ENCODE measurements at regions not wholly inside any gene's neighbourhood (a gene's known extent, or its start where the extent isn't known, plus 50 kb on each side); places are given as distances from the start of the nearest gene placed in this dataset.

GRCh38 chr12:65593239-65593701, 231.0 kb upstream of the HMGA2 start:
- Histone ChIP-seq H2AFZ (no peak overlapping the region), H4K20me1 (ENCODE audit: insufficient read depth) (no peaks in the 10 kb centered on the region), H3K9me2 (ENCODE audit: insufficient read depth) (no peaks in the 10 kb centered on the region), H3K4me1 (replicated peaks; ENCODE audit: insufficient read depth) (no peaks in the 10 kb centered on the region), H3K27me3 (ENCODE audit: insufficient read depth, low read depth) (no peaks in the 10 kb centered on the region), H3K36me3 (ENCODE audit: low read depth) (no peaks in the 10 kb centered on the region), H3K4me3 (no peak overlapping the region), H3K4me2 (no peak overlapping the region), H3F3A (ENCODE audit: insufficient read depth, low read depth) (no peaks in the 10 kb centered on the region), H3K27ac (no peak overlapping the region), H3K79me2 (ENCODE audit: low read depth) (no peaks in the 10 kb centered on the region), H3K9me3 (ENCODE audit: insufficient read depth, low read depth) (no peaks in the 10 kb centered on the region)
- intact Hi-C loops (cut with micrococcal nuclease; ENCODE audit: unreplicated experiment), result no loop called here
- POLR2A ChIA-PET (ENCODE audit: unreplicated experiment), result no interaction called here
- BruUV-seq (replicated peaks), result no TSS peak
- DNase-seq, result no peak
- TF ChIP-seq EZH2 (IDR thresholded peaks at IDR 0.05; ENCODE audit: low read depth), result no peak
- TF ChIP-seq, protein P1, sequence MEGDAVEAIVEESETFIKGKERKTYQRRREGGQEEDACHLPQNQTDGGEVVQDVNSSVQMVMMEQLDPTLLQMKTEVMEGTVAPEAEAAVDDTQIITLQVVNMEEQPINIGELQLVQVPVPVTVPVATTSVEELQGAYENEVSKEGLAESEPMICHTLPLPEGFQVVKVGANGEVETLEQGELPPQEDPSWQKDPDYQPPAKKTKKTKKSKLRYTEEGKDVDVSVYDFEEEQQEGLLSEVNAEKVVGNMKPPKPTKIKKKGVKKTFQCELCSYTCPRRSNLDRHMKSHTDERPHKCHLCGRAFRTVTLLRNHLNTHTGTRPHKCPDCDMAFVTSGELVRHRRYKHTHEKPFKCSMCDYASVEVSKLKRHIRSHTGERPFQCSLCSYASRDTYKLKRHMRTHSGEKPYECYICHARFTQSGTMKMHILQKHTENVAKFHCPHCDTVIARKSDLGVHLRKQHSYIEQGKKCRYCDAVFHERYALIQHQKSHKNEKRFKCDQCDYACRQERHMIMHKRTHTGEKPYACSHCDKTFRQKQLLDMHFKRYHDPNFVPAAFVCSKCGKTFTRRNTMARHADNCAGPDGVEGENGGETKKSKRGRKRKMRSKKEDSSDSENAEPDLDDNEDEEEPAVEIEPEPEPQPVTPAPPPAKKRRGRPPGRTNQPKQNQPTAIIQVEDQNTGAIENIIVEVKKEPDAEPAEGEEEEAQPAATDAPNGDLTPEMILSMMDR (conservative IDR thresholded peaks at IDR 0.05), result no peak
- CTCF ChIA-PET, result no interaction called here

GRCh38 chr12:65594409-65594808, 229.9 kb upstream of the HMGA2 start:
- H3K4me2 ChIP-seq, result no peak overlapping the region
- CTCF ChIA-PET, result no interaction called here
- H4K20me1 ChIP-seq (ENCODE audit: insufficient read depth), result no peaks in the 10 kb centered on the region
- no peak overlapping the region for H3K4me3 ChIP-seq
- H3K9me2 ChIP-seq (ENCODE audit: insufficient read depth), result no peaks in the 10 kb centered on the region
- no peaks in the 10 kb centered on the region for H3K9me3 ChIP-seq (ENCODE audit: insufficient read depth, low read depth)
- TF ChIP-seq EZH2 (IDR thresholded peaks at IDR 0.05; ENCODE audit: low read depth), result no peak
- TF ChIP-seq, protein P1 (conservative IDR thresholded peaks at IDR 0.05), result no peak
- H3F3A ChIP-seq (ENCODE audit: insufficient read depth, low read depth), result no peaks in the 10 kb centered on the region
- no peak overlapping the region for H3K27ac ChIP-seq
- POLR2A ChIA-PET (ENCODE audit: unreplicated experiment), result no interaction called here
- H3K36me3 ChIP-seq (ENCODE audit: low read depth), result no peaks in the 10 kb centered on the region
- no peak overlapping the region; the same call in 1 of the 2 replicates for H2AFZ ChIP-seq
- no peaks in the 10 kb centered on the region for H3K79me2 ChIP-seq (ENCODE audit: low read depth)
- intact Hi-C loops (cut with micrococcal nuclease; ENCODE audit: unreplicated experiment), result no loop called here
- H3K27me3 ChIP-seq (ENCODE audit: insufficient read depth, low read depth), result no peaks in the 10 kb centered on the region
- BruUV-seq (replicated peaks), result no TSS peak
- DNase-seq, result no peak
- no peaks in the 10 kb centered on the region for H3K4me1 ChIP-seq (replicated peaks; ENCODE audit: insufficient read depth)

GRCh38 chr12:65595016-65595560, 229.2 kb upstream of the HMGA2 start:
- POLR2A ChIA-PET (ENCODE audit: unreplicated experiment), result no interaction called here

GRCh38 chr12:65596514-65597091, 227.7 kb upstream of the HMGA2 start:
- H3K27me3 ChIP-seq (ENCODE audit: insufficient read depth, low read depth), result no peaks in the 10 kb centered on the region
- no peak overlapping the region for H3K4me2 ChIP-seq
- ChIA-PET CTCF (no interaction called here), POLR2A (ENCODE audit: unreplicated experiment) (no interaction called here)
- H3K9me3 ChIP-seq (ENCODE audit: insufficient read depth, low read depth), result no peaks in the 10 kb centered on the region
- H2AFZ ChIP-seq, result no peak overlapping the region
- BruUV-seq (replicated peaks), result no TSS peak
- H3K36me3 ChIP-seq (ENCODE audit: low read depth), result no peaks in the 10 kb centered on the region
- no peak for DNase-seq
- intact Hi-C loops (cut with micrococcal nuclease; ENCODE audit: unreplicated experiment), result no loop called here
- H3F3A ChIP-seq (ENCODE audit: insufficient read depth, low read depth), result peaks cover 11% of the 10 kb centered on the region
- no peaks in the 10 kb centered on the region for H3K79me2 ChIP-seq (ENCODE audit: low read depth)
- no peaks in the 10 kb centered on the region for H3K9me2 ChIP-seq (ENCODE audit: insufficient read depth)
- no peak overlapping the region for H3K4me3 ChIP-seq
- no peaks in the 10 kb centered on the region for H4K20me1 ChIP-seq (ENCODE audit: insufficient read depth)
- no peak overlapping the region for H3K27ac ChIP-seq
- TF ChIP-seq EZH2 (IDR thresholded peaks at IDR 0.05; ENCODE audit: low read depth), result no peak
- TF ChIP-seq, protein P1 (conservative IDR thresholded peaks at IDR 0.05), result no peak
- peaks cover 9% of the 10 kb centered on the region for H3K4me1 ChIP-seq (replicated peaks; ENCODE audit: insufficient read depth)

More at GRCh38 chr12:65595016-65595560, 229.2 kb upstream of the HMGA2 start:
- H3F3A ChIP-seq (ENCODE audit: insufficient read depth, low read depth), result no peaks in the 10 kb centered on the region
- H3K27ac ChIP-seq, result no peak overlapping the region
- H3K4me3 ChIP-seq, result no peak overlapping the region
- no peak for DNase-seq
- H3K79me2 ChIP-seq (ENCODE audit: low read depth), result no peaks in the 10 kb centered on the region
- no peaks in the 10 kb centered on the region for H4K20me1 ChIP-seq (ENCODE audit: insufficient read depth)
- intact Hi-C loops (cut with micrococcal nuclease; ENCODE audit: unreplicated experiment), result no loop called here
- no peak overlapping the region for H2AFZ ChIP-seq
- no peak overlapping the region for H3K4me2 ChIP-seq
- no peaks in the 10 kb centered on the region for H3K27me3 ChIP-seq (ENCODE audit: insufficient read depth, low read depth)
- no peak for TF ChIP-seq EZH2 (IDR thresholded peaks at IDR 0.05; ENCODE audit: low read depth)
- H3K36me3 ChIP-seq (ENCODE audit: low read depth), result no peaks in the 10 kb centered on the region
- H3K9me2 ChIP-seq (ENCODE audit: insufficient read depth), result no peaks in the 10 kb centered on the region
- no peaks in the 10 kb centered on the region for H3K4me1 ChIP-seq (replicated peaks; ENCODE audit: insufficient read depth)
- BruUV-seq (replicated peaks), result no TSS peak
- CTCF ChIA-PET, result no interaction called here
- no peaks in the 10 kb centered on the region for H3K9me3 ChIP-seq (ENCODE audit: insufficient read depth, low read depth)

Data from PC-9 (cell line).